GM12875 (cell line): ENCODE measurements at regions not wholly inside any gene's neighbourhood (a gene's known extent, or its start where the extent isn't known, plus 50 kb on each side); places are given as distances from the start of the nearest gene placed in this dataset.

Source experiments
- H3K4me3 ChIP-seq: one replicate; pipeline ENCODE4 v1.5.1; 2011; ENCODE audit warnings: low read depth, low read length, control low read depth
- TF ChIP-seq, protein P1 (sequence below): IDR thresholded peaks from 2 replicates; pipeline ENCODE4 v1.5.1; 2011; ENCODE audit warnings: low read depth, mild to moderate bottlenecking, control low read depth, inconsistent platforms, low read length, moderate library complexity, borderline replicate concordance; ENCODE audit not compliant: insufficient read depth

- TF ChIP-seq, protein P1, sequence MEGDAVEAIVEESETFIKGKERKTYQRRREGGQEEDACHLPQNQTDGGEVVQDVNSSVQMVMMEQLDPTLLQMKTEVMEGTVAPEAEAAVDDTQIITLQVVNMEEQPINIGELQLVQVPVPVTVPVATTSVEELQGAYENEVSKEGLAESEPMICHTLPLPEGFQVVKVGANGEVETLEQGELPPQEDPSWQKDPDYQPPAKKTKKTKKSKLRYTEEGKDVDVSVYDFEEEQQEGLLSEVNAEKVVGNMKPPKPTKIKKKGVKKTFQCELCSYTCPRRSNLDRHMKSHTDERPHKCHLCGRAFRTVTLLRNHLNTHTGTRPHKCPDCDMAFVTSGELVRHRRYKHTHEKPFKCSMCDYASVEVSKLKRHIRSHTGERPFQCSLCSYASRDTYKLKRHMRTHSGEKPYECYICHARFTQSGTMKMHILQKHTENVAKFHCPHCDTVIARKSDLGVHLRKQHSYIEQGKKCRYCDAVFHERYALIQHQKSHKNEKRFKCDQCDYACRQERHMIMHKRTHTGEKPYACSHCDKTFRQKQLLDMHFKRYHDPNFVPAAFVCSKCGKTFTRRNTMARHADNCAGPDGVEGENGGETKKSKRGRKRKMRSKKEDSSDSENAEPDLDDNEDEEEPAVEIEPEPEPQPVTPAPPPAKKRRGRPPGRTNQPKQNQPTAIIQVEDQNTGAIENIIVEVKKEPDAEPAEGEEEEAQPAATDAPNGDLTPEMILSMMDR = no peak
- H3K4me3 ChIP-seq = no peak overlapping the region
These were observed 96.1 kb downstream of the KCNJ2 start for GRCh38 chr17:70265471-70265870.

DNA sequence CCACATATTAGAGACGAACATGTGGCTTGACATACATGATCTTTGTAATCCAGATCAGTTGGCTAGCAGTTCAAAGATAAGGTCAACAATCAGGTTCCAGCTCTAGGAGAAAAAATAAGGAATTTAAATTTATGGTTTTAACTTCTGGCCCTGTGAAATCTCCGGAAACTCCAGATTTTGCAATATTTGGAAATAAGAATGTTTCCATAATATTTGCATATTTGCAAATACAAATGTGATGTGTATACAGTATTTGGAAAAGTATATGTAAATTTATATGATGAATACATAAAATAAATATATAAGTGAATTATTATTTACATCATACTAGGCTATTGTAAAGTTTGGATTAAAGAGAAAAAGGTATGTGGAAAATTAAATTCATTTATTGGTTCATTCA, 97.1 kb downstream of the KCNJ2 start:
- no peak overlapping the region for H3K4me3 ChIP-seq
- TF ChIP-seq, protein P1 = no peak

DNA sequence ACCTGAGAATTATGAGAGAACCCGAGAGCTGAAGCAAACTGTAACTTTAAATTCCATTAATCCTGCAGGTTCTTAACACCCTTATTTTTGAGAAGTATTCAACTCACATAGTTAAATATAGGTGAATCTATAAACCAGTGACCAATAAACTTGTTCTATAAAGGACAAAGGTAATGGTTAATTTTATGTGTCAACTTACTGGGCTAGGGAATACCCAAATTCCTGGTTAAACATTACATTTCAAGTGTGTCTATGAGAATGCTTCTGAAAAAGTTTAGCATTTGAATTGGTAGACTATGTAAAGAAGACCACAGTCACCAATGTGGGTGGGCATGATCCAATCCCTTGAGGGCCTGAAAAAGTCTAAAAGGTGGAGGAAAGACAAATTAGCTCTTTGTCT, 99.1 kb downstream of the KCNJ2 start:
- TF ChIP-seq, protein P1 = no peak
- no peak overlapping the region for H3K4me3 ChIP-seq

GRCh38 chr17:70270554-70270953, 101.2 kb downstream of the KCNJ2 start:
- TF ChIP-seq, protein P1 = no peak
- no peak overlapping the region for H3K4me3 ChIP-seq

DNA sequence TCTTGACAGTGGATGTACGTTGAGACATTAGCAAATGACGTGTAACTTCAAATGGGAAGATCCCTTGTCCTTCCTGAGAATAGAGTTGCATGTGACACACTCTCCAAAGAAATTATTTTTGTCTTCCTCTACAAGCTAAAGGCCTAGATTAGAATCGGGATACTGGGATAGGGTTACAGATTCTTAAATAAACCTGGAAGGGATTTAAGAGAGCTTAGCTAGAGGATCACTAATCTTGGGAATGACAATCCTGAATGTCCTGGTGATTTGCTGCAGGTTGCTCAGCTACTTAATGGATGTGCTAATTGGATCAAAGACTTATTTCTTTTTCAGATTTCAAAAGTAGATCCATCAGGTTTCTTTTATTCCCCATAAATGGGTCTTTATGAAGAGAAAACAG, 101.9 kb downstream of the KCNJ2 start:
- H3K4me3 ChIP-seq = no peak overlapping the region
- TF ChIP-seq, protein P1 = no peak

DNA sequence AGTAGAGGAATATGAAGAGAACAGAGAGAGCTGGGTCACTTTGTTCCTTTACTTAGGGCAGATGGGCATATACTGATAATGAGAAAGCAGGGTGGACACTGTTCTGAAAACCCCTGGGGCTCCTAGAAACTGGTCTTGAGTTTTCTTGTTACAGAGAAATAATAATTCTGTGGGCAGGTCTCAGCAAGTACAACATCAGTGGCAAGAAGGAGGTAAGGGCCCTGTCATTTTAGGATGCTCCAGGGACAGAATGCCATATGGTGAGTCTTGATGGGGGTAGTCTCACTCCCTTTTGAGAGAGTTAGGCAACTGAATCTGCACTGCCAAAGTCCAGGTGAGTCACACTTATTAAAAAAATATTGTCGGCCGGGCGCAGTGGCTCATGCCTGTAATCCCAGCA, 102.3 kb downstream of the KCNJ2 start:
- TF ChIP-seq, protein P1 = no peak
- no peak overlapping the region for H3K4me3 ChIP-seq

- no peak overlapping the region for H3K4me3 ChIP-seq
- TF ChIP-seq, protein P1 = no peak
These were observed 104.9 kb downstream of the KCNJ2 start for GRCh38 chr17:70274255-70274654.
